ENCODE measurements at regions not wholly inside any gene's neighbourhood (a gene's known extent, or its start where the extent isn't known, plus 50 kb on each side); places are given as distances from the start of the nearest gene placed in this dataset.
"Not testable (repeated sequence)": the region's sequence is repeated elsewhere in the genome, so short reads cannot be mapped to it uniquely, and the experiment has no call there.

DNA sequence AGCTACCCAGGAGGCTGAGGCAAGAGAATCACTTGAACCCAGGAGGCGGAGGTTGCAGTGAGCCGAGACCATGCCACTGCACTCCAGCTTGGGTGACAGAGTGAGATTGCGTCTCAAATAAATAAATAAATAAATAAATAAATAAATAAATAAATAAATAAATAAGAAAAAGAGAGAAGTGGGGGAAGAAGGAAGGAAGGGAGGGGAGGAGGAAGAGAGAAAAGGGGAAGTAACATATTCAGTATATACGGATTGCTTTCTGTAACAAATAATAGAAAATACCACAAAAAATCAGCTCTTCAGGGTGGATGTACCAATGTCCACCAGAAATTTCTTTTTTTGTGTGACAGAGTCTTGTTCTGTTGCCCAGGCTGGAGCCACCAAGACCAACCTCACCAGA lies 78.1 kb upstream of the SNX2 start:
- H2BK120ac ChIP-seq (ENCODE audit: low read depth, low read length); H2AK9ac ChIP-seq (replicated peaks; ENCODE audit: low read depth, low read length, poor library complexity); H3K9me3 ChIP-seq (ENCODE audit: control insufficient read depth, insufficient read depth, low read length); H3K4me2 ChIP-seq (ENCODE audit: low read depth, low read length); H3K18ac ChIP-seq (ENCODE audit: low read depth, low read length); H3K14ac ChIP-seq (replicated peaks; ENCODE audit: low read depth, low read length); H2BK5ac ChIP-seq (ENCODE audit: low read depth, low read length, poor library complexity, severe bottlenecking); H3K27ac ChIP-seq (ENCODE audit: insufficient read depth, low read length); H3K4me1 ChIP-seq (ENCODE audit: control insufficient read depth, insufficient read depth, low read length); POLR2A ChIA-PET (ENCODE audit: unreplicated experiment); H3K9ac ChIP-seq (ENCODE audit: low read depth, low read length); H2AK5ac ChIP-seq (ENCODE audit: low read depth, low read length); H4K91ac ChIP-seq (ENCODE audit: insufficient read depth, low read depth, low read length); in situ Hi-C loops (cut with MboI; ENCODE audit: low sequenced_read_pairs); BruUV-seq (replicated peaks); H3K4me3 ChIP-seq (ENCODE audit: insufficient read depth, low read depth, low read length); H4K20me1 ChIP-seq (ENCODE audit: insufficient read depth, low read length); H2BK20ac ChIP-seq (ENCODE audit: low read depth, low read length); H3K36me3 ChIP-seq (ENCODE audit: control insufficient read depth, insufficient read depth, low read length); H3K23ac ChIP-seq (ENCODE audit: low read depth, low read length); H3K4ac ChIP-seq (ENCODE audit: low read depth, low read length); ATAC-seq (ENCODE audit: low read depth); H4K5ac ChIP-seq (ENCODE audit: low read depth, low read length); DNase-seq; H2BK15ac ChIP-seq (ENCODE audit: low read depth, low read length); H2AFZ ChIP-seq (replicated peaks; ENCODE audit: low read length, poor library complexity); H3K79me1 ChIP-seq (ENCODE audit: low read depth in 1 of 2, low read length in 2 of 2); intact Hi-C loops (cut with micrococcal nuclease); H3K9me1 ChIP-seq (ENCODE audit: insufficient read depth, low read length); dilution Hi-C loops (cut with HindIII; ENCODE audit: low sequenced_read_pairs, unreplicated experiment); H4K8ac ChIP-seq (ENCODE audit: low read depth in 2 of 2, low read length in 2 of 2); H3K27me3 ChIP-seq (ENCODE audit: control insufficient read depth, insufficient read depth, low read length); H3K56ac ChIP-seq (ENCODE audit: extremely low read depth, insufficient read depth, low read length): not testable (repeated sequence)
- no CpG with 5 or more reads among the region's 4 CpGs for WGBS, 2 experiments (ENCODE audit: extremely low coverage in 2 of 2, insufficient read length in 1 of 2)
- CTCF ChIA-PET: interaction anchor here (0.7 kb wide), 1 partner anchor 32 kb away, joined by 3 read pairs; no protein-coding TSS in a partner anchor

All from IMR-90 (cell line).